GM20000 (cell line): ENCODE measurements at regions not wholly inside any gene's neighbourhood (a gene's known extent, or its start where the extent isn't known, plus 50 kb on each side); places are given as distances from the start of the nearest gene placed in this dataset.

Source experiments
- DNase-seq: peaks from one replicate; pipeline ENCODE4 v3.0.0; 2012; ENCODE audit warnings: low spot score
- TF ChIP-seq, protein P1 (sequence below): IDR thresholded peaks from 2 replicates; pipeline ENCODE4 v1.5.1; 2012; ENCODE audit warnings: mild to moderate bottlenecking, control low read depth; ENCODE audit errors: extremely low read depth, missing control alignments

- TF ChIP-seq, protein P1, sequence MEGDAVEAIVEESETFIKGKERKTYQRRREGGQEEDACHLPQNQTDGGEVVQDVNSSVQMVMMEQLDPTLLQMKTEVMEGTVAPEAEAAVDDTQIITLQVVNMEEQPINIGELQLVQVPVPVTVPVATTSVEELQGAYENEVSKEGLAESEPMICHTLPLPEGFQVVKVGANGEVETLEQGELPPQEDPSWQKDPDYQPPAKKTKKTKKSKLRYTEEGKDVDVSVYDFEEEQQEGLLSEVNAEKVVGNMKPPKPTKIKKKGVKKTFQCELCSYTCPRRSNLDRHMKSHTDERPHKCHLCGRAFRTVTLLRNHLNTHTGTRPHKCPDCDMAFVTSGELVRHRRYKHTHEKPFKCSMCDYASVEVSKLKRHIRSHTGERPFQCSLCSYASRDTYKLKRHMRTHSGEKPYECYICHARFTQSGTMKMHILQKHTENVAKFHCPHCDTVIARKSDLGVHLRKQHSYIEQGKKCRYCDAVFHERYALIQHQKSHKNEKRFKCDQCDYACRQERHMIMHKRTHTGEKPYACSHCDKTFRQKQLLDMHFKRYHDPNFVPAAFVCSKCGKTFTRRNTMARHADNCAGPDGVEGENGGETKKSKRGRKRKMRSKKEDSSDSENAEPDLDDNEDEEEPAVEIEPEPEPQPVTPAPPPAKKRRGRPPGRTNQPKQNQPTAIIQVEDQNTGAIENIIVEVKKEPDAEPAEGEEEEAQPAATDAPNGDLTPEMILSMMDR = no peak
- no peak for DNase-seq
Measured at GRCh38 chr4:62899646-62900364, 1509.4 kb downstream of the TECRL start.

DNA sequence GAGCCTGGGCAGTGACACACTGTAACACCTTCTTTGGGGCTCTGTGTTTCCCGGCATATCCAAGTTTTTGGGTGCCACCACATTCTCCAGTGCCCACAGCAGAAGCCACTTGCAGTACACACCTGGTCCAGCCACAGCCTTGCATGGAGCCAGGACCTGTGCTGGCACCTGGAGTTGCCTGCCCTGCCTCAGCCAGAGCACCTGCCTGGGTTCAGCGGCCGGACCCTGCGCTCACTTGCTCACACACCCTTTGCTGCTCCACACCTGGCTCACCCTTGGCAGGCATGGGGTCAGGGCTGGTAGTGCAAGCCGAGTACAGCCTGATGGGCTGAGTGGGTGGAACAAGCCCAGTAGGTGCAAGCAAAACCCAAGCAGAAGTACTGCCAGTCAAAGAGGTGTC, 1511.1 kb downstream of the TECRL start:
- TF ChIP-seq, protein P1 = no peak
- no peak for DNase-seq

DNA sequence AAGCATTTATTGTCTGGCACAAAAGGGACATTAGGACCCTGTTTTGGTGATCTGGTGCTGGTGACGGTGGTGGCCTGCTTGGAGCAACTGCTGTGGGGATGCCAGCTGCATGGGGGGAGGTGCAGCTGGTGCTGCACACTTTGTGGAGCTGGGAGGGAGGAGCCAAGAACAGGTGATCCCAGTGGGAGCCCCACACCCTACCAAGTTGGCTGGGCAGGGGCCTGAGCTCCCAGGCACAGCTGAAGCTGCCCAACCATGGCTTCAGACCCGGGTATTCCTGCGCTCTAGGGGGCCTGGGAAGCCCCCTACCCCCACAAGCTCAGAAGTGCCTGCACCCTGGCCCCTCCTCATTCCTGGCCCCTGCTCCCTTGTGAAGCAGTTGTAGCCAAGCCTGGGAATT, 1512.5 kb downstream of the TECRL start:
- TF ChIP-seq, protein P1 = no peak
- DNase-seq = no peak

DNA sequence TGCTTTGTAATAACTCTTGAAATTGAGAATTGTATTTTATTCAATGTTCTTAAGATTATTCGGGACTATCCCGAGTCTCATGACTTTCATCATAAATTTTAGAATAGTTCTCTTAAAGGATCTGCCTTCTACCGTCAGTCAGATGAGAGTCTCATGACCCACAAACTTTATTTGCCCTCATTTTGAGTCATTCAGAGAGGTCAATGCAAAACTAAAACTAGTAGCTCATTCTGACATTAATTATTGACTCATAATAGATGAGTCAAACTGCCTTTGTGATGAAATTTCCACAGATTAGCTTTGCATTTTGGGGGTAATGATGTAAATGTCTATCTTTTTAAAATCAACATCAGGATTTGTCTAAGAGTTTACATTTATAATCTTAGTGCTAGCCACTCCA, 1527.3 kb downstream of the TECRL start:
- TF ChIP-seq, protein P1 = no peak
- no peak for DNase-seq

GRCh38 chr4:62881210-62881609, 1528.0 kb downstream of the TECRL start:
- DNase-seq = no peak
- TF ChIP-seq, protein P1 = no peak

GRCh38 chr4:62872856-62873255, 1536.4 kb downstream of the TECRL start:
- no peak for DNase-seq
- TF ChIP-seq, protein P1 = no peak

DNA sequence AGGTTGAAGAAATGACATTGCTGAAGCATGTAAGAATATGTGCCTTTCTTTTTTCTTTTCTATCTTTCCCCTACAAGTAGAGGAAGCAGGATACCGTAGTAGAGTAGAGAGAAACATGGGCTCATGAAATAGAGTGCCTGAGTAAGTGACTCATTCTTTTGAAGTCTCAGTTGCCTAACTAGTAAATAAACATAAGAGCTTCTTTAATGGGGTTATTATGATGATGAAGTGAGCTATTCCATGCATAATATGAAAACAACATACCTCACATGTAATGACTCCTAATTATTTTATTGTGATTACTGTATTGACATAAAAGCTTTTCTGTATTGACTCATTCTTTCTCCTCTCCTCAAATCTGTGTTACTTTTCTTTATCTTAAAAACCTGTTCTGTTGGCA, 1538.2 kb downstream of the TECRL start:
- DNase-seq = no peak

More for the DNA sequence above, 1538.2 kb downstream of the TECRL start:
- TF ChIP-seq, protein P1 = no peak
